Fibroblast of skin of left quadriceps (primary cell): ENCODE measurements at regions not wholly inside any gene's neighbourhood (a gene's known extent, or its start where the extent isn't known, plus 50 kb on each side); places are given as distances from the start of the nearest gene placed in this dataset.

Experiments used
- DNase-seq, 2 experiments: peaks; one replicate each; pipeline ENCODE4 v3.0.0-alpha.2; 2013; ENCODE audit warnings: low read depth in 2 of 2

- no peak for DNase-seq
These were observed 182.5 kb upstream of the ASIC2 start for GRCh38 chr17:33475594-33475993.

GRCh38 chr17:33481652-33482051, 188.6 kb upstream of the ASIC2 start:
- no peak for DNase-seq

- no peak for DNase-seq
These were observed 189.5 kb upstream of the ASIC2 start for GRCh38 chr17:33482636-33483035.

- no peak for DNase-seq
These were observed 191.5 kb upstream of the ASIC2 start for GRCh38 chr17:33484559-33484958.

GRCh38 chr17:33486135-33486885, 193.2 kb upstream of the ASIC2 start:
- no peak for DNase-seq

GRCh38 chr17:33487187-33487879, 194.2 kb upstream of the ASIC2 start:
- no peak for DNase-seq

GRCh38 chr17:33491871-33492481, 198.9 kb upstream of the ASIC2 start:
- no peak for DNase-seq

- DNase-seq, result no peak
These were observed 199.7 kb upstream of the ASIC2 start for GRCh38 chr17:33492731-33493265.

GRCh38 chr17:33493566-33493965, 200.5 kb upstream of the ASIC2 start:
- no peak for DNase-seq

GRCh38 chr17:33494151-33494550, 201.1 kb upstream of the ASIC2 start:
- no peak for DNase-seq

- DNase-seq, result no peak
These were observed 204.5 kb upstream of the ASIC2 start for GRCh38 chr17:33497623-33498022.

- no peak for DNase-seq
These were observed 205.0 kb upstream of the ASIC2 start for GRCh38 chr17:33498069-33498468.

- no peak for DNase-seq
These were observed 205.9 kb upstream of the ASIC2 start for GRCh38 chr17:33499040-33499439.

- DNase-seq, result no peak
These were observed 207.1 kb upstream of the ASIC2 start for GRCh38 chr17:33500151-33500550.

- DNase-seq, result no peak
These were observed 208.1 kb upstream of the ASIC2 start for GRCh38 chr17:33501185-33501584.

- DNase-seq, result no peak
These were observed 211.5 kb upstream of the ASIC2 start for GRCh38 chr17:33504571-33504970.

GRCh38 chr17:33506889-33507650, 214.0 kb upstream of the ASIC2 start:
- DNase-seq, result no peak

- no peak for DNase-seq
These were observed 215.1 kb upstream of the ASIC2 start for GRCh38 chr17:33508215-33508614.

GRCh38 chr17:33509331-33509730, 216.2 kb upstream of the ASIC2 start:
- DNase-seq, result no peak

- DNase-seq, result no peak
These were observed 218.6 kb upstream of the ASIC2 start for GRCh38 chr17:33511670-33512069.

GRCh38 chr17:33512113-33512512, 219.0 kb upstream of the ASIC2 start:
- DNase-seq, result no peak

- DNase-seq, result no peak
These were observed 220.7 kb upstream of the ASIC2 start for GRCh38 chr17:33513769-33514168.
